Upper lobe of right lung (tissue), 1 donor: ENCODE measurements at regions not wholly inside any gene's neighbourhood (a gene's known extent, or its start where the extent isn't known, plus 50 kb on each side); places are given as distances from the start of the nearest gene placed in this dataset.
A peak's percentile ranks its signal among the peaks of the same experiment; 100 is the strongest.
"Not testable (repeated sequence)": the region's sequence is repeated elsewhere in the genome, so short reads cannot be mapped to it uniquely, and the experiment has no call there.

ENCODE experiments used
- ATAC-seq: fragments of 200-7000 bp; cut with Tn5 transposase; one replicate; pipeline ENCODE4 v1.9.1; 2020; ENCODE audit warnings: mild to moderate bottlenecking, moderate library complexity
- DNase-seq: peaks from one replicate; pipeline ENCODE4 v3.0.0-alpha.2; 2020
- H3K27ac ChIP-seq: fragments of 200-600 bp; one replicate; pipeline ENCODE4 v1.8.0; 2022
- H3K27me3 ChIP-seq: fragments of 200-600 bp; one replicate; pipeline ENCODE4 v1.8.0; 2022; ENCODE audit warnings: mild to moderate bottlenecking
- H3K36me3 ChIP-seq: fragments of 200-600 bp; one replicate; pipeline ENCODE4 v1.8.0; 2022
- H3K4me1 ChIP-seq: fragments of 200-600 bp; one replicate; pipeline ENCODE4 v1.8.0; 2022
- H3K4me3 ChIP-seq: fragments of 200-600 bp; one replicate; pipeline ENCODE4 v1.8.0; 2022; ENCODE audit warnings: mild to moderate bottlenecking
- H3K9me3 ChIP-seq: fragments of 200-600 bp; one replicate; pipeline ENCODE4 v1.8.0; 2022
- intact Hi-C: fragments of 100-400 bp; cut with DNase I; formaldehyde crosslinking; loops from one replicate; pipeline ENCODE4 v1.11.0; 2022
- TF ChIP-seq, protein P1 (sequence below): fragments of 200-600 bp; IDR thresholded peaks from one replicate; pipeline ENCODE4 v1.8.0; 2022; ENCODE audit warnings: antibody characterized with exemption
- donor health status: DM: no; HTN: yes; CAD: no; lungs with severe emphysema.

GRCh38 chr13:44688652-44689051 lies 112.5 kb upstream of the TSC22D1 start:
- Histone ChIP-seq H3K36me3 (no peaks in the 10 kb centered on the region), H3K27me3 (no peaks in the 10 kb centered on the region), H3K27ac (no peak overlapping the region), H3K4me1 (no peaks in the 10 kb centered on the region), H3K4me3 (no peak overlapping the region), H3K9me3 (no peaks in the 10 kb centered on the region)
- ATAC-seq (no peak), DNase-seq (no peak)
- intact Hi-C loops = no loop called here
- TF ChIP-seq, protein P1, sequence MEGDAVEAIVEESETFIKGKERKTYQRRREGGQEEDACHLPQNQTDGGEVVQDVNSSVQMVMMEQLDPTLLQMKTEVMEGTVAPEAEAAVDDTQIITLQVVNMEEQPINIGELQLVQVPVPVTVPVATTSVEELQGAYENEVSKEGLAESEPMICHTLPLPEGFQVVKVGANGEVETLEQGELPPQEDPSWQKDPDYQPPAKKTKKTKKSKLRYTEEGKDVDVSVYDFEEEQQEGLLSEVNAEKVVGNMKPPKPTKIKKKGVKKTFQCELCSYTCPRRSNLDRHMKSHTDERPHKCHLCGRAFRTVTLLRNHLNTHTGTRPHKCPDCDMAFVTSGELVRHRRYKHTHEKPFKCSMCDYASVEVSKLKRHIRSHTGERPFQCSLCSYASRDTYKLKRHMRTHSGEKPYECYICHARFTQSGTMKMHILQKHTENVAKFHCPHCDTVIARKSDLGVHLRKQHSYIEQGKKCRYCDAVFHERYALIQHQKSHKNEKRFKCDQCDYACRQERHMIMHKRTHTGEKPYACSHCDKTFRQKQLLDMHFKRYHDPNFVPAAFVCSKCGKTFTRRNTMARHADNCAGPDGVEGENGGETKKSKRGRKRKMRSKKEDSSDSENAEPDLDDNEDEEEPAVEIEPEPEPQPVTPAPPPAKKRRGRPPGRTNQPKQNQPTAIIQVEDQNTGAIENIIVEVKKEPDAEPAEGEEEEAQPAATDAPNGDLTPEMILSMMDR = no peak

DNA sequence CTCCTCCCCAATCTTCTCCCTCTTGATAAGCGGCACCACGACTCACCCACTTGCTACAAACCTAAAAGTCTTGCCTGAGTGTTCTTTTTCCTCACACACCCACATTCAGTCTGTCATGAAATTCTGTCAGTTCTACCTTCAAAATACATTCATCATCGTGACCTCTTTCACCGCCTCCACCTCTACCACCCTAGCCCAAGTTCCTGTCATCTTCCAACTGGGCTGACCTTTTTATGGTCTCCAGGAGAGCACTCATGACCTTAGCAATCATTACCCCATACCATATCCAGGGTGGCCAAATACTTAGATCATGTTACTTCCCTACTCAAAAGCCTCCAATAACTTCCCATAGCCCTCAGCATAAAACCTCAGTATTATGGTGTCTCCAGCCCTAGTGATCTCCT lies 110.4 kb upstream of the TSC22D1 start:
- DNase-seq (no peak), ATAC-seq (peak; percentile 76)
- H3K36me3 ChIP-seq = no peaks in the 10 kb centered on the region
- no peak overlapping the region for H3K27ac ChIP-seq
- no peaks in the 10 kb centered on the region for H3K27me3 ChIP-seq
- no peaks in the 10 kb centered on the region for H3K4me1 ChIP-seq
- intact Hi-C loops = no loop called here
- no peaks in the 10 kb centered on the region for H3K9me3 ChIP-seq
- no peak overlapping the region for H3K4me3 ChIP-seq
- TF ChIP-seq, protein P1 = no peak

DNA sequence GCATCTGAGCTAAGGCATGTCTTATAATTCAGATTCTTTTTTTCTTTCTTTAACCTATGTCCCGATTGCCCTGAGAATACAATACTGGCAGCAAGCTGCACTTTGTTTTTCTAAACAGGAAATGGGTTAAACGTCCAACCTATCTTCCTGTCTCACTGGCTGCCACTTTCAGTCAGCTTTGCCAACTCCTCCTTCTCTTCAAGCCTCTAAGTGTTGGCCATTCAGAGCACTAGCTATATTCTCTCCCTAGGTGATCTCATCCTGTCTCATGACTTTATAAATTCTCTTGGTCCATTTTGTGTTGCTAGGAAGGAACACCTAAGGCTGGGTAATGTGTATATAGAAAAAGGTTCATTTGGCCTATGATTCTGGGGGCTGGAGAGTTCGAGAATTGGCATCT lies 109.5 kb upstream of the TSC22D1 start:
- intact Hi-C loops = no loop called here
- Histone ChIP-seq H3K27me3 (no peaks in the 10 kb centered on the region), H3K27ac (no peak overlapping the region), H3K36me3 (no peaks in the 10 kb centered on the region), H3K4me3 (no peak overlapping the region), H3K9me3 (no peaks in the 10 kb centered on the region), H3K4me1 (no peaks in the 10 kb centered on the region)
- TF ChIP-seq, protein P1 = no peak
- ATAC-seq (no peak), DNase-seq (no peak)

DNA sequence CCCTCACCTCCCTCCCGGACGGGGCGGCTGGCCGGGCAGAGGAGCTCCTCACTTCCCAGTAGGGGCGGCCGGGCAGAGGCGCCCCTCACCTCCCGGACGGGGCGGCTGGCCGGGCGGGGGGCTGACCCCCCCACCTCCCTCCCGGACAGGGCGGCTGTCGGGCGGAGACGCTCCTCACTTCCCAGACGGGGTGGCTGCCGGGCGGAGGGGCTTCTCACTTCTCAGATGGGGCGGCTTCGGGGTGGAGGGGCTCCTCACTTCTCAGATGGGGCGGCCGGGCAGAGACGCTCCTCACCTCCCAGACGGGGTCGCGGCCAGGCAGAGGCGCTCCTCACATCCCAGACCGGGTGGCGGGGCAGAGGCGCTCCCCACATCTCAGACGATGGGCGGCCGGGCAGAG lies 106.3 kb upstream of the TSC22D1 start:
- H3K4me3 ChIP-seq, ATAC-seq, H3K36me3 ChIP-seq, H3K27ac ChIP-seq, H3K4me1 ChIP-seq, DNase-seq, intact Hi-C loops, H3K9me3 ChIP-seq, H3K27me3 ChIP-seq: not testable (repeated sequence)

DNA sequence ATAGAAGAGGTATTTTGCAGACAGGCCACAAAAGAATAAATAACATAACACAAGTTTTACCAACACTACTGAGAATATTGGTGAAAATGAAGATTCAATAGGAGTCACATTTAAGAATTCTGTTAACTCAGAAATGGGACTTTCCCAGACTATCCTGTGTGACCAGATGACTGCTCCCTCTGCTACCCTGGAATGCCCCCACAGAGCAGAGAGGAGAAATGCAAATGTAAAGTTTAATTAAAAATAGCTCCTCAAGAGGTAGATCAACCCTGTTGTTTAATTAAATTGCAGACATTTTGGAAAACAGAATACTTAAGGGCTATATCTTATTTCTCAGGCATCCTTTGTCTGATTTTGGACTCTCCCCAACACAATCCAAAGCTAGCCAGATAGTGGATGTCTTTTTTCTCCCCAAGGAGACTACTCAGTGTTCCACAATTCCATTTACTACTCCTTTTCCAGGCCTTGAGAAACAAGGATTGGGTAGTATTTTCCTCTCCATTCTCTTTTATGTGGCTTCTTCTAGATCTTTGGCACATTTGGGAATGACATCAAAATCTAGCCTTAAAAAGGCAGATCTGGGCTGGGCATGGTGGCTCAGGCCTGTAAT lies 104.7 kb upstream of the TSC22D1 start:
- ATAC-seq (no peak), DNase-seq (no peak)
- H3K27me3 ChIP-seq = no peaks in the 10 kb centered on the region
- no peak overlapping the region for H3K4me3 ChIP-seq
- H3K9me3 ChIP-seq = no peaks in the 10 kb centered on the region
- intact Hi-C loops = no loop called here
- TF ChIP-seq, protein P1 = no peak
- no peaks in the 10 kb centered on the region for H3K36me3 ChIP-seq
- H3K27ac ChIP-seq = no peak overlapping the region
- no peaks in the 10 kb centered on the region for H3K4me1 ChIP-seq

DNA sequence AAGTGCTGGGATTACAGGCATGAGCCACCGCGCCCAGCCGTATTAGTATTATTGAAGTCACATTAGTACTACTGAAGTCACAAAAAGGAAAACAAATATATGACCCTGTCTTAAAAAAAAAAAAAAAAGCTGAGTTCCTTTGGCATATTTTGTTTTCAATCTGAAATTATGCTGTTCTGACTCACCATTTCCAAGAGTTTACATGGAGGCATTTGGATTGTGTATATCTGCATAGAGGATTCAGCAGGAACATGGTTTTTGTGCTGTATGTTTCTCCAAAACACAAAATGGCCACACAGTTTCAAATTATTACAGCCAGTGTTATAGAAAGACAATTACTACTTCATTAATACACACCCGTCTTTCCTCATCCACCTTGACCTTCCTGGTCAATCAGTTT lies 103.5 kb upstream of the TSC22D1 start:
- intact Hi-C loops = no loop called here
- H3K4me1 ChIP-seq = no peaks in the 10 kb centered on the region
- H3K4me3 ChIP-seq = no peak overlapping the region
- no peaks in the 10 kb centered on the region for H3K36me3 ChIP-seq
- H3K27me3 ChIP-seq = no peaks in the 10 kb centered on the region
- no peak for DNase-seq
- no peaks in the 10 kb centered on the region for H3K9me3 ChIP-seq
- H3K27ac ChIP-seq = no peak overlapping the region
- TF ChIP-seq, protein P1 = no peak
- ATAC-seq = no peak
